PC-3 (cell line): ENCODE measurements at regions not wholly inside any gene's neighbourhood (a gene's known extent, or its start where the extent isn't known, plus 50 kb on each side); places are given as distances from the start of the nearest gene placed in this dataset.
"Not testable (repeated sequence)": the region's sequence is repeated elsewhere in the genome, so short reads cannot be mapped to it uniquely, and the experiment has no call there.

Experiments used
- ATAC-seq: fragments of 200-7000 bp; cut with Tn5 transposase; 2 replicates; pipeline ENCODE4 v1.9.1; 2020; ENCODE audit warnings: mild to moderate bottlenecking, moderate library complexity
- BruUV-seq: library from RNA; stranded (reverse); fragments of 400-500 nt; replicated peaks from 2 replicates; lab custom pipeline; 2021; lab: Mats Ljungman, UMichigan
- CTCF ChIA-PET: fragments of 300-600 bp; sonication (Branson Sonifier 250); formaldehyde crosslinking; loops from one replicate; lab custom pipeline; 2022; ENCODE audit warnings: antibody characterized with exemption; lab: Charles Lee
- POLR2A ChIA-PET: fragments of 300-600 bp; sonication (Branson Sonifier 250); formaldehyde crosslinking; loops from one replicate; lab custom pipeline; 2022; ENCODE audit warnings: antibody characterized with exemption; ENCODE audit not compliant: unreplicated experiment; lab: Charles Lee
- DNase-seq: peaks from one replicate; pipeline ENCODE4 v3.0.0-alpha.2; 2015
- H2AFZ ChIP-seq: fragments of 300-600 bp; sonication (generic); 2 replicates; pipeline ENCODE4 v1.6.0; 2016; ENCODE audit warnings: antibody characterized with exemption, low read length
- H3F3A ChIP-seq: fragments of 300-600 bp; sonication (generic); one replicate; pipeline ENCODE4 v1.6.0; 2017; ENCODE audit warnings: antibody characterized with exemption, low read length, control low read depth, mild to moderate bottlenecking; ENCODE audit not compliant: unreplicated experiment
- H3K27ac ChIP-seq: fragments of 300-600 bp; sonication (generic); 2 replicates; pipeline ENCODE4 v1.5.1; 2016; ENCODE audit warnings: mild to moderate bottlenecking, low read length
- H3K27me3 ChIP-seq: fragments of 300-600 bp; sonication (generic); 2 replicates; pipeline ENCODE4 v1.6.1; 2016; ENCODE audit warnings: low read length, mixed read lengths
- H3K36me3 ChIP-seq: fragments of 300-600 bp; sonication (generic); 2 replicates; pipeline ENCODE4 v1.6.1; 2016; ENCODE audit warnings: low read depth, mixed run types, low read length, mixed read lengths
- H3K4me1 ChIP-seq: fragments of 300-600 bp; sonication (generic); 2 replicates; pipeline ENCODE4 v1.5.1; 2016; ENCODE audit warnings: low read length; ENCODE audit not compliant: insufficient read depth
- H3K4me2 ChIP-seq: fragments of 300-600 bp; sonication (generic); 2 replicates; pipeline ENCODE4 v1.6.0; 2016; ENCODE audit warnings: low read length
- H3K4me3 ChIP-seq: fragments of 300-600 bp; sonication (generic); 2 replicates; pipeline ENCODE4 v1.5.1; 2016; ENCODE audit warnings: mild to moderate bottlenecking, low read length, mixed read lengths
- H3K79me2 ChIP-seq: fragments of 300-600 bp; sonication (generic); 2 replicates; pipeline ENCODE4 v1.6.1; 2017; ENCODE audit warnings: low read length, mixed read lengths
- H3K9ac ChIP-seq: fragments of 300-600 bp; sonication (generic); 2 replicates; pipeline ENCODE4 v1.6.0; 2016; ENCODE audit warnings: mild to moderate bottlenecking, low read length
- H3K9me2 ChIP-seq: fragments of 300-600 bp; sonication (generic); replicated peaks from 2 replicates; pipeline ENCODE4 v1.6.1; 2016; ENCODE audit warnings: mixed run types, low read length, mixed read lengths
- H3K9me3 ChIP-seq: fragments of 300-600 bp; sonication (generic); 2 replicates; pipeline ENCODE4 v1.6.1; 2016; ENCODE audit warnings: low read length, mixed read lengths
- H4K20me1 ChIP-seq: fragments of 300-600 bp; sonication (generic); 2 replicates; pipeline ENCODE4 v1.6.1; 2016; ENCODE audit warnings: low read length, mixed read lengths
- CTCF ChIP-seq: fragments of 300-600 bp; sonication (generic); conservative IDR thresholded peaks from 2 replicates; pipeline ENCODE4 v1.5.1; 2017; ENCODE audit warnings: antibody characterized with exemption, low read depth, mild to moderate bottlenecking, low read length
- EZH2 ChIP-seq: fragments of 300-600 bp; sonication (generic); IDR thresholded peaks from one replicate; pipeline ENCODE4 v1.6.1; 2017; ENCODE audit warnings: antibody characterized with exemption, mild to moderate bottlenecking, low read length; ENCODE audit not compliant: unreplicated experiment
- EZH2phosphoT487 ChIP-seq: fragments of 300-600 bp; sonication (generic); IDR thresholded peaks from 2 replicates; pipeline ENCODE4 v1.6.1; 2018; ENCODE audit warnings: mild to moderate bottlenecking, antibody characterized with exemption, low read length, borderline replicate concordance
- intact Hi-C: fragments of 100-400 bp; cut with micrococcal nuclease; formaldehyde crosslinking; loops from 2 replicates; pipeline ENCODE4 v1.9.0; 2023

- intact Hi-C loops: no loop called here
- Histone ChIP-seq H3K4me1 (no peaks in the 10 kb centered on the region), H3K4me3 (no peak overlapping the region), H3K79me2 (no peaks in the 10 kb centered on the region), H3K4me2 (no peak overlapping the region), H3K9me3 (peaks cover 14% of the 10 kb centered on the region; the same call in 1 of the 2 replicates), H3K9me2 (no peaks in the 10 kb centered on the region), H3K9ac (no peak overlapping the region), H3F3A (no peaks in the 10 kb centered on the region), H3K27ac (no peak overlapping the region), H4K20me1 (no peaks in the 10 kb centered on the region), H3K27me3 (no peaks in the 10 kb centered on the region), H2AFZ (no peak overlapping the region), H3K36me3 (no peaks in the 10 kb centered on the region)
- CTCF ChIA-PET: no interaction called here
- POLR2A ChIA-PET: no interaction called here
- DNase-seq (no peak), ATAC-seq (no peak)
- TF ChIP-seq EZH2phosphoT487 (no peak), EZH2 (no peak), CTCF (no peak)
- no TSS peak for BruUV-seq
Measured at GRCh38 chr12:103024650-103025049, 67.2 kb downstream of the ASCL1 start.

GRCh38 chr12:103026643-103027042, 69.2 kb downstream of the ASCL1 start:
- H3K4me2 ChIP-seq, ATAC-seq, intact Hi-C loops: not testable (repeated sequence)

GRCh38 chr12:103028881-103029639, 71.6 kb downstream of the ASCL1 start:
- TF ChIP-seq EZH2phosphoT487 (no peak), EZH2 (no peak), CTCF (no peak)
- Histone ChIP-seq H2AFZ (no peak overlapping the region), H3F3A (no peaks in the 10 kb centered on the region), H3K9ac (no peak overlapping the region), H3K9me2 (no peaks in the 10 kb centered on the region), H3K79me2 (no peaks in the 10 kb centered on the region), H3K4me1 (no peaks in the 10 kb centered on the region), H3K27ac (no peak overlapping the region), H3K4me3 (no peak overlapping the region), H4K20me1 (no peaks in the 10 kb centered on the region), H3K27me3 (no peaks in the 10 kb centered on the region), H3K36me3 (no peaks in the 10 kb centered on the region), H3K4me2 (no peak overlapping the region), H3K9me3 (no peaks in the 10 kb centered on the region)
- CTCF ChIA-PET: no interaction called here
- intact Hi-C loops: no loop called here
- POLR2A ChIA-PET: no interaction called here
- ATAC-seq (no peak), DNase-seq (no peak)
- no TSS peak for BruUV-seq

More at GRCh38 chr12:103026643-103027042, 69.2 kb downstream of the ASCL1 start:
- H3F3A ChIP-seq, H2AFZ ChIP-seq, H3K9ac ChIP-seq, CTCF ChIA-PET, H3K36me3 ChIP-seq, H3K79me2 ChIP-seq, H3K4me1 ChIP-seq, H3K9me2 ChIP-seq, H3K4me3 ChIP-seq, H3K9me3 ChIP-seq, POLR2A ChIA-PET, H3K27ac ChIP-seq, BruUV-seq, H4K20me1 ChIP-seq, DNase-seq, H3K27me3 ChIP-seq: not testable (repeated sequence)
